GM18517 (cell line): ENCODE measurements at regions not wholly inside any gene's neighbourhood (a gene's known extent, or its start where the extent isn't known, plus 50 kb on each side); places are given as distances from the start of the nearest gene placed in this dataset.

Experiments used
- ATAC-seq: cut with Tn5 transposase; IDR thresholded peaks from one replicate; pipeline ENCODE4 v1.9.1; 2021; ENCODE audit warnings: mild to moderate bottlenecking, moderate library complexity; ENCODE audit not compliant: unreplicated experiment

- no peak for ATAC-seq
Measured at GRCh38 chr13:99911965-99912566, 59.5 kb downstream of the ZIC5 start.

- ATAC-seq, result no peak
Measured at GRCh38 chr13:99911069-99911964, 60.2 kb downstream of the ZIC5 start.

GRCh38 chr13:99909836-99910619 is 61.5 kb downstream of the ZIC5 start:
- no peak for ATAC-seq

GRCh38 chr13:99909097-99909835 is 62.3 kb downstream of the ZIC5 start:
- no peak for ATAC-seq

- no peak for ATAC-seq
Measured at GRCh38 chr13:99908140-99908803, 63.3 kb downstream of the ZIC5 start.

GRCh38 chr13:99907627-99908026 is 63.9 kb downstream of the ZIC5 start:
- no peak for ATAC-seq

- ATAC-seq, result no peak
Measured at GRCh38 chr13:99907038-99907437, 64.5 kb downstream of the ZIC5 start.

GRCh38 chr13:99905814-99906213 is 65.8 kb downstream of the ZIC5 start:
- no peak for ATAC-seq

- ATAC-seq, result no peak
Measured at GRCh38 chr13:99905224-99905623, 66.3 kb downstream of the ZIC5 start.

- ATAC-seq, result no peak
Measured at GRCh38 chr13:99903140-99903539, 68.4 kb downstream of the ZIC5 start.

GRCh38 chr13:99902657-99903056 is 68.9 kb downstream of the ZIC5 start:
- no peak for ATAC-seq

- no peak for ATAC-seq
Measured at GRCh38 chr13:99900960-99901359, 70.6 kb downstream of the ZIC5 start.

GRCh38 chr13:99898421-99898820 is 73.1 kb downstream of the ZIC5 start:
- no peak for ATAC-seq

GRCh38 chr13:99897076-99897440 is 74.5 kb downstream of the ZIC5 start:
- ATAC-seq, result no peak

- ATAC-seq, result no peak
Measured at GRCh38 chr13:99896369-99897075, 75.0 kb downstream of the ZIC5 start.

- ATAC-seq, result no peak
Measured at GRCh38 chr13:99895444-99896368, 75.9 kb downstream of the ZIC5 start.

GRCh38 chr13:99894840-99895443 is 76.6 kb downstream of the ZIC5 start:
- ATAC-seq, result no peak

GRCh38 chr13:99894105-99894839 is 77.3 kb downstream of the ZIC5 start:
- ATAC-seq, result no peak
